HG03354 (cell line): ENCODE measurements at regions not wholly inside any gene's neighbourhood (a gene's known extent, or its start where the extent isn't known, plus 50 kb on each side); places are given as distances from the start of the nearest gene placed in this dataset.
"Not testable (repeated sequence)": the region's sequence is repeated elsewhere in the genome, so short reads cannot be mapped to it uniquely, and the experiment has no call there.

Experiments used
- ATAC-seq: cut with Tn5 transposase; IDR thresholded peaks from one replicate; pipeline ENCODE4 v1.9.1; 2021; ENCODE audit warnings: mild to moderate bottlenecking; ENCODE audit not compliant: unreplicated experiment, poor library complexity, severe bottlenecking

DNA sequence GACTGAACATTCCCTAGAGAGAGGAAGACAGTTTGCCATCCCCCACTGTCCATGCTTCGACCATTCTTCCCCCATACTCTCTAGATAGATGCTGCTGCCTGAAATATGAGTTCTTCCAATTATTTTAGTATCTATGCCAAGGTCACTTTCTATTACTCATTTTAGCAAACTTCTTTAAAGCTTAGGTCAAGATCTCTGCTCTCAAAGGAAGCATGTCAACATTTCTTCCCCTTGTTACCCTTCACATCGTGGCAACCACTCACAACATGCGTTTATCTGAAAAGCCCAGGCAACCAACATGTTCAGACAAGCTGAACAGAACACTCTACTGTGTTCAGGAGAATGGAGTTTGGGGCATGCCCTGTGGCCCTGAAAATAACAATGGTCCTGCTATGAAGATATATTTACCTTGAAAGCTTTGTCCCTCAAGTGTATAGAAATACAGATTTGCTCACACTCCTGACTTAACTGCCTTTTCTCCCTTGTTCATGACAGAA, 138.4 kb upstream of the KIF2A start:
- no peak for ATAC-seq

DNA sequence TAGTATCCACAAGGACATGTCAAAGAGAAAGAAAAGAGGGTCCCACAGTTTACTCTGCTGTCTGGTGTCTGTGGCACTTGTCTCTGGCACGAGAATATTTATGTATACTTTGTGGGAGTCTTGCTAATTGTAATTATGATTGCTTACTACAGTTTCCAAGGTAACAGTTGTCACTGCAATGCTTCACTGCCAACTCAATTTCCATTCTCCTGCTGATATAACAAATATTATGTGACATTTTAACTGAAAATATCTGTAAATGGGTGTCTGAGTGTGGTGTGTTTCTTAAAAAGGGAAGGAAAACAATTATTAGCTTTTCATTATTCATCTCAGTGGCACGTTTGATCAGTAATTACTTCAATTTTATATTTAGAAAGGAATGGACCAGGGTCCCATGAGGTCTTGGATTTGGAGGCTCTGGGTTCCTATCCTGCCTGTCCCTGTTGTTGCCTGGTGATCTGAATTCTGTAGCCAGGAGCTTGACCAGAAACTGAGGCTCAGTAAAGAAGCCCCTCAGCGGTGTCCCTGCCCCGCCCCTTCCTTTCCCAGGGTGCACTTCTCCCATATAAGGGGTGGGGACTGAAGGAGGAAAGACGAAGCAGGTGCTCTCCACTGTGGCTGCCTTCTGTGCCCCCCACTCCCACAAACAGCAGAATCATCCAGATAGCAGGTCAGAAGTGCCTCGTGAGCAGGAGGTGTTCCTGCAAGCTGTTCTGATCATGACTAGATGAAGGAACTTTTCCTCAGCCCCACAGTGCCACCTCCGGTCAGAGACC, 137.3 kb upstream of the KIF2A start:
- ATAC-seq, result no peak

- no peak for ATAC-seq
Observed at GRCh38 chr5:62178258-62178657, 127.7 kb upstream of the KIF2A start.

DNA sequence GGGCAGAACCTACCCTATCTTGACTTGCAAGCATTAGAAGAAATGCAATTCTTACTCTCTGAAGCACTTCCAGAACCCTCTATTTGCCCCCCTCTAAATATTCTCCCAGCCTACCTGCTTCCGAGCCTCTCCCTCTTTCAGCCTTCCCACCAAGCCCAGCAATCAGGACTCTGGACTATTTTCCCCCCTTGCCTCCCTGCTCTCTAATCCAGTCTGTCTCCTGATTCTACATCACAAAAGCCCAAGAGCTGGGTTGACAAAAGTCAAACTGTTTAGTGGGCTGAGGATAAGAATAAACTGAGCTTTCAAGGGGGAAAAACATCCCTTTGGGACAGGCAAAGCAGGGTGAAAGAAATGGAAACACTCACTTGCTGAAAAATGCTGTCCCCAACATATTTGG, 123.2 kb upstream of the KIF2A start:
- no peak for ATAC-seq

- ATAC-seq, result no peak
Observed at GRCh38 chr5:62183727-62184126, 122.3 kb upstream of the KIF2A start.

DNA sequence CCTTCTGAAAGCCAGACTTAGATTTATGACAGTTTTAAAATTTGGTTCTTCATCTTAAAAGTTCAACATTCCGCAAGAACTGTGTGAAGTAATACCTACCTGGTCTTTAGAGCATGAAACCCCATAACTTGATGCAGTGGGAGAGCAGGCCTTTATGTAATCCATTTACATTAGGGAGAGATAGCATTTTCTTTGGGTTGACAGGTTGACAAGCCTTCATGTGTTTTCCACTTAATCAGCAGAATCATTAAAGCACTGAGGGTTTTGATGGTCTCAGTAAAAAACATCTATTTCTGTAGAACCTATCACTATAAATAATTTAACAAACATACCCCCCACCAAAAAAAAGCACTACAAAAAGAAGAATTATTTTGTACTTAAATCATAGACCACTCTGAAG, 121.6 kb upstream of the KIF2A start:
- no peak for ATAC-seq

GRCh38 chr5:62190173-62190572, 115.8 kb upstream of the KIF2A start:
- no peak for ATAC-seq

- ATAC-seq, result no peak
Observed at GRCh38 chr5:62190931-62191330, 115.1 kb upstream of the KIF2A start.

DNA sequence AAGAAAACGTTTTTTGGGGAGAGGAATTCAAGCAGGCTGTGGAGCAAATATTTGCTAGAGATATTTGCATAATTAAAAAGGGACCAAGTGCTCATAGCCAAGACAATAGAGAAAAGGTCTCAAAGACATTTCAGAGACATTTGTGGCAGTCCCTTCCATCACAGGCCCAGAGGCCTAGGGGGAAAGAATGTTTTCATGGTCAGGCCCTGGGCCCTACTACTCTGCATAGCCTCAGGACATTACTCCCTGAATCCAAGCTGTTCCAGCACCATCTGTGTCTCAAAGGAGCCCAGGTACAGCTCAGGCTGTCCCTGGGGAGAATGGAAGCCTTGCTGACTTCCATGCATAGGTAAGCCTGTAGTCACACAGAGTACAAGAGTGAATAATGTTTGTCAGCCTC, 113.0 kb upstream of the KIF2A start:
- ATAC-seq, result no peak

DNA sequence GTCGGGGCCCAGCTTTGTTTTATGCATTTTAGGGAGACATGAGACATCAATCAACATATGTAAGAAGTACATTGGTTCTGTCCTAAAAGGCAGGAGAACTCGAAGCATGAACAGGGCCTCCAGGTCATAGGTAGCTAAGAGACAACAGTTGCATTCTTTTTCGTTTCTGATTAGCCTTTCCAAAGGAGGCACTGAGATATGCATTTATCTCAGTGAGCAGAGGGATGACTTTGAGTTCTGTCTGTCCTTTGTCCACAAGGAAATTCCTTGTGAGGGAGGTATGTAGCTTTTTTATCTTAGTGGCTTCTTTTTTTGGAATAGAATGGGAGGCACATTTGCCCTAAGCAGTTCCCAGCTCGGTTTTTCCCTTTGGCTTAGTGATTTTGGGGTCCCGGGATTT, 109.5 kb upstream of the KIF2A start:
- not testable (repeated sequence) for ATAC-seq

GRCh38 chr5:62197697-62198096, 108.3 kb upstream of the KIF2A start:
- ATAC-seq, result no peak

- no peak for ATAC-seq
Observed at GRCh38 chr5:62198421-62198820, 107.6 kb upstream of the KIF2A start.

DNA sequence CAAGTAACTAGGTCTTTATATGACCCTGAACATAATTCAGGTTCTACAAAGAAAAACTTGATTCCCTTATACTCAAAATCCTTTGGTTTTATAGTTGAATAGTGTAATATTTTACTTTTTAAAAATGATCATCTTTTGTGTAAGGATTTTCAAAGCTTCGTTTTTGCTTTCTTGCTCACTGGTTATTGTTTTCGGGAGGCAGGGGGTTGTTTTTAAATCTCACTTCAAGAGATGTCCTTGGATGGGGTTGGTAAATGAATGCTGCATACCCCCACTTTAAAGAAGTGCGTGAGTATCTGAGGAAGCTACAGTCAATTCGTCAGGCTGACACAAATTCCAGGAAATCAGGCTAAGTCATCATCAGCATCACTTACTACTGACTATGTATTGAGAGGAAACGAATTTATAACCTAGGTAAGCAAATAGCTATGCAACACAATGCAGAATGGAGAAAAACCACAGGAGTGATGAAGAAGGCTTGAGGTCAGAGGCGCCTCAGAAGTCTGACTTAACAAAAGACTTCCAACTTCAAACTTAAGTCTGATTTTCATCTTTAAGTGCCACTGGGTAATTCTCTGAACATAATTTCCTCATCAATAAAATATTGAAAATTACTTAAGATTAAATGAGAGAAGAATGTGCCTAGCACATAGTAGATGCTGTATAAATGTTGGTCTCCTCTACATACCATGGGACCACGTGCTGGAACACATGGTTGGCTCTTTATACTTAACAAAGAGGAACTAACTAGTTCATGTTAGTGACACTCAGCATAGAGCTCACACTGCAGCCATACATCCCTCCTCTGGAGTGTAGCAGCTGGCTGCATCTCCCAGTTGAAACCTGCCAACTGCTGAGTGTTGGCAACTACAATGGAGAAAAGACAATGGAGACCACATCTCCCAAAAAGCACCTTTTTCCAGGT, 106.0 kb upstream of the KIF2A start:
- ATAC-seq, result no peak

DNA sequence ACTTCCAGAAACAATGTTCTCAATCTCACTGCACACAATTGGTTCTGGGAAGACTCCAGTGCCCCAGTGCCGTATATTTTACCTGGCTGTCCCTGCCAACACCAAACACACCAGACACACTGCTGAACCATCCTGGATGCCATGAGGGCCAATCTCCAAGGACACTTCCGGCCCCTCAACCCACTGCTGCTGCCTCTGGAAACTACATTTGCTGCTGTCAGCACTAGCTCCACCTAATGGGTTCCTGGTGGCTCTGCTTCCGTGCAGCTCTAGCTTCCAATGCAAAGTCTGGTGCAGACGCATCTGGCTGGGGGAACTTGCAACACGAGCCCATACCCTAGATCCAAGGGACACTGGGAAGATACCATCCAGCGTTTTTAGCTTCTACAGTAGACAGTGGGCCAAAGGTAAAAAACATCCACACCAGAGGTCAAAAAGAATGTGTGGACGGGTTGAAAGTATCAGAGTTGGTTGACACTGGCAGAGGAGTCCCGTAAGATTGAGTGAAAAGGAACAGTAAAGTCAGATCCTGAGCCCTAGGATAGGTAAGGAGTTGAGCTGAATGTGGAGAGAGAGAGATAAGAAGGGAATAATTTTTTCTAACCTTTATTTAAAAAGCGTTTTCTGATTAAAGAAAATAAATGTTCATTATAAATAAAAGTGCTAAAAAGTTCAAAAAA, 99.7 kb upstream of the KIF2A start:
- no peak for ATAC-seq

DNA sequence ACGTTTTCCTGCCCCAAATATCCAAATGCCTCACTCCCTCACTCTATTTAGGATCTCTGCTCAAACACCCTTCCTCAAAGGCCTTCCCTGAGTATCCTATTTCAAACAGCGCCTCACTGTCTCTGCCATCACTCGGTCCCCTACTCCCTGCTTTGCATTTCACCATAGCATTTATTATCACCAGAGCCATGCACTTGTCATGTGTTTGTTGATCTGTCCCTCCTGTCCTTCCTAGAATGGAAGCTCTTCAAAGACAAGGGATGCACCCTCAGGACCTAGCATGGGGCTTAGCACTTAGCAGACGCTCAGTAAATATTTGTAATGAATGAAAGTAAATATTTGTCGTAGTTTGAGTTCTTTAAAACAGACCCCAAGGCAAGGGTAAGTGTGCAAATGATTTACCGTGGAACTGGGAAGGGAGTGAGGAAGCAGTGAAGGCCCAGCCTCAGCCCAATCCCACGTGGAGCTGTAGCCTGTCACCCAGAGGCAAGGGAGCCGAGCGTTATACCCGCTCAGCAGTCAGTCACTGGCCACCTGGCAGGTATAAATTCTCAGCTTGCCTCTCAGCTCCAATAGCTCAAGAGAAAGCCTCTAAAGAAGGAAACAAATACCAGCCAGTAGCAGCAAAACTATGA, 97.7 kb upstream of the KIF2A start:
- no peak for ATAC-seq

GRCh38 chr5:62211405-62211804, 94.6 kb upstream of the KIF2A start:
- no peak for ATAC-seq

- ATAC-seq, result no peak
Observed at GRCh38 chr5:62212648-62213047, 93.4 kb upstream of the KIF2A start.

GRCh38 chr5:62214701-62215100, 91.3 kb upstream of the KIF2A start:
- no peak for ATAC-seq

GRCh38 chr5:62216603-62217002, 89.4 kb upstream of the KIF2A start:
- ATAC-seq, result not testable (repeated sequence)

- ATAC-seq, result not testable (repeated sequence)
Observed at GRCh38 chr5:62217095-62217494, 88.9 kb upstream of the KIF2A start.
